ENCODE measurements at regions not wholly inside any gene's neighbourhood (a gene's known extent, or its start where the extent isn't known, plus 50 kb on each side); places are given as distances from the start of the nearest gene placed in this dataset.

GRCh38 chrX:10350221-10350620 lies 193.4 kb downstream of the CLCN4 start:
- TF ChIP-seq EZH2 (IDR thresholded peaks at IDR 0.05; ENCODE audit: insufficient read depth, poor library complexity, severe bottlenecking) = no peak
- no peak for TF ChIP-seq EZH2phosphoT487 (IDR thresholded peaks at IDR 0.05; ENCODE audit: insufficient read depth, low read depth)

Measured in GM23248 (cell line).